GM21515 (cell line): ENCODE measurements at regions not wholly inside any gene's neighbourhood (a gene's known extent, or its start where the extent isn't known, plus 50 kb on each side); places are given as distances from the start of the nearest gene placed in this dataset.

ENCODE experiments used
- ATAC-seq: cut with Tn5 transposase; IDR thresholded peaks from one replicate; pipeline ENCODE4 v1.9.1; 2021; ENCODE audit not compliant: unreplicated experiment

- no peak for ATAC-seq
Observed at GRCh38 chr5:87099968-87100367, 167.7 kb upstream of the RASA1 start.

- ATAC-seq, result no peak
Observed at GRCh38 chr5:87101321-87101720, 166.4 kb upstream of the RASA1 start.

GRCh38 chr5:87102841-87103240 lies 164.8 kb upstream of the RASA1 start:
- ATAC-seq, result no peak

GRCh38 chr5:87103616-87104287 lies 163.9 kb upstream of the RASA1 start:
- peak; percentile 93 for ATAC-seq

- ATAC-seq, result no peak
Observed at GRCh38 chr5:87105577-87105976, 162.1 kb upstream of the RASA1 start.

- ATAC-seq, result no peak
Observed at GRCh38 chr5:87109746-87110145, 157.9 kb upstream of the RASA1 start.

GRCh38 chr5:87110721-87111120 lies 157.0 kb upstream of the RASA1 start:
- ATAC-seq, result no peak

- ATAC-seq, result no peak
Observed at GRCh38 chr5:87113861-87114260, 153.8 kb upstream of the RASA1 start.

GRCh38 chr5:87114631-87115030 lies 153.1 kb upstream of the RASA1 start:
- ATAC-seq, result no peak

GRCh38 chr5:87115839-87116364 lies 151.8 kb upstream of the RASA1 start:
- no peak for ATAC-seq

GRCh38 chr5:87116825-87117512 lies 150.7 kb upstream of the RASA1 start:
- peak; percentile 86 for ATAC-seq

GRCh38 chr5:87119588-87119987 lies 148.1 kb upstream of the RASA1 start:
- no peak for ATAC-seq

GRCh38 chr5:87120518-87121303 lies 147.0 kb upstream of the RASA1 start:
- ATAC-seq, result peak; percentile 26

GRCh38 chr5:87121304-87122150 lies 146.2 kb upstream of the RASA1 start:
- peak; percentile 76 for ATAC-seq

GRCh38 chr5:87122151-87122977 lies 145.3 kb upstream of the RASA1 start:
- no peak for ATAC-seq

GRCh38 chr5:87125766-87126165 lies 141.9 kb upstream of the RASA1 start:
- no peak for ATAC-seq

GRCh38 chr5:87126869-87127268 lies 140.8 kb upstream of the RASA1 start:
- no peak for ATAC-seq

- ATAC-seq, result no peak
Observed at GRCh38 chr5:87127426-87127825, 140.3 kb upstream of the RASA1 start.

GRCh38 chr5:87127956-87128687 lies 139.6 kb upstream of the RASA1 start:
- ATAC-seq, result no peak
